Testis (tissue), 2 donors: ENCODE measurements at regions not wholly inside any gene's neighbourhood (a gene's known extent, or its start where the extent isn't known, plus 50 kb on each side); places are given as distances from the start of the nearest gene placed in this dataset.

ENCODE experiments used
- CTCF ChIP-seq, 3 experiments: fragments of 450-650 bp in 2 of 3; fragments of 200-600 bp in 1 of 3; sonication (generic) in 1 of 3; IDR thresholded peaks; one replicate each; pipeline ENCODE4 v1.5.1; 2016 to 2019; ENCODE audit warnings: antibody characterized with exemption in 3 of 3, mild to moderate bottlenecking in 2 of 3, moderate library complexity in 1 of 3
- POLR2A ChIP-seq: fragments of 450-650 bp; IDR thresholded peaks from one replicate; pipeline ENCODE4 v1.6.1; 2017; ENCODE audit warnings: antibody characterized with exemption, mild to moderate bottlenecking, moderate library complexity

DNA sequence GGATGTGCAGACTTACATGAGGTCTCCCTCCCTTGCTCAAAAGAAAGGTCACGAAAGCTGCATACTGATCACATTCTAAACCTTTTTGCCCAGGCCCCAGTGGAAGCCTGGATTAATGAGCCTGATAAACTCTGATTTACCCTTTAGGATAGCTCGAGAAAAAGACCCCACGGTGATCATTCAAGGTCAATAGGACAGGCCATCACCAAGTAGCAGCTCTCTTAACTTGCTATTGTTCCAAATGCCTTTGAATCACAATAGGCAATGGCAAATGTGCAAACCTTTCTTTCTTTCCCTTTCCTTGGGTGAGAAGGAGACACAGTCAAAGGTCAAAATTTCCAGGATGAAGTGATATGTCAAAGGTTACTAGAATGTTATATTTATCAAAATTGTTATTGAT lies 327.3 kb downstream of the HDGFL1 start:
- TF ChIP-seq POLR2A, result no peak
- no peak for TF ChIP-seq CTCF (IDR thresholded peaks at IDR 0.05)
